HEK293 (cell line): ENCODE measurements at regions not wholly inside any gene's neighbourhood (a gene's known extent, or its start where the extent isn't known, plus 50 kb on each side); places are given as distances from the start of the nearest gene placed in this dataset.

Source experiments
- CTCF ChIA-PET: fragments of 350-600 bp; formaldehyde crosslinking; extraction: SDS; loops from one replicate; lab custom pipeline; 2021; ENCODE audit warnings: antibody characterized with exemption; lab: Yijun Ruan, JAX
- POLR2A ChIA-PET: fragments of 300-600 bp; formaldehyde crosslinking; extraction: SDS; loops from one replicate; lab custom pipeline; 2020; ENCODE audit warnings: antibody characterized with exemption, inconsistent platforms; lab: Yijun Ruan, JAX
- H3K27ac ChIP-seq: fragments of 200-500 bp; sonication (Bioruptor generic); 2 replicates; pipeline ENCODE4 v1.5.1; 2014; ENCODE audit warnings: low read depth, low read length, control low read depth, inconsistent platforms; ENCODE audit errors: extremely low read depth
- H3K36me3 ChIP-seq, 2 experiments: fragments of 200-500 bp in 1 of 2; sonication (Bioruptor generic) in 1 of 2; 1 replicate in 1 of 2; 2 replicates in 1 of 2; pipeline ENCODE4 v1.5.1; 2014 to 2017; ENCODE audit warnings: inconsistent platforms in 2 of 2, low read length in 2 of 2; ENCODE audit not compliant: control insufficient read depth in 2 of 2, insufficient read depth in 1 of 2
- H3K4me1 ChIP-seq: fragments of 200-500 bp; sonication (Bioruptor generic); 2 replicates; pipeline ENCODE4 v1.5.1; 2014; ENCODE audit warnings: mild to moderate bottlenecking, low read length, inconsistent platforms; ENCODE audit not compliant: control insufficient read depth, insufficient read depth
- H3K4me3 ChIP-seq: 2 replicates; pipeline ENCODE4 v1.5.1; 2011; ENCODE audit warnings: low read depth, mild to moderate bottlenecking, control low read depth, low read length, moderate library complexity
- H3K9me3 ChIP-seq: fragments of 200-500 bp; sonication (Bioruptor generic); 2 replicates; pipeline ENCODE4 v1.5.1; 2014; ENCODE audit warnings: low read depth, low read length, inconsistent platforms; ENCODE audit not compliant: control insufficient read depth, insufficient read depth
- GLI4 ChIP-seq: fragments of 450-650 bp; formaldehyde crosslinking; IDR thresholded peaks from 2 replicates; pipeline ENCODE4 v1.5.1; 2016; ENCODE audit warnings: missing biosample characterization, missing genetic modification characterization
- KLF10 ChIP-seq: fragments of 450-650 bp; IDR thresholded peaks from 2 replicates; pipeline ENCODE4 v1.5.1; 2018; ENCODE audit warnings: missing biosample characterization, mild to moderate bottlenecking, missing genetic modification characterization
- KLF9 ChIP-seq: fragments of 450-650 bp; formaldehyde crosslinking; IDR thresholded peaks from 2 replicates; pipeline ENCODE4 v1.5.1; 2016; ENCODE audit warnings: missing biosample characterization, missing genetic modification characterization, low read depth
- MEIS1 ChIP-seq: sonication (generic); formaldehyde crosslinking; IDR thresholded peaks from 2 replicates; pipeline ENCODE4 v1.8.1; 2022; ENCODE audit warnings: missing genetic modification reagents, mild to moderate bottlenecking, borderline replicate concordance
- OSR2 ChIP-seq: fragments of 450-650 bp; formaldehyde crosslinking; IDR thresholded peaks from 2 replicates; pipeline ENCODE4 v1.5.1; 2016; ENCODE audit warnings: missing biosample characterization, missing genetic modification characterization
- WT1 ChIP-seq: fragments of 450-650 bp; formaldehyde crosslinking; IDR thresholded peaks from 2 replicates; pipeline ENCODE4 v1.5.1; 2016; ENCODE audit warnings: missing biosample characterization, missing genetic modification characterization
- ZNF16 ChIP-seq: fragments of 450-650 bp; formaldehyde crosslinking; IDR thresholded peaks from 2 replicates; pipeline ENCODE4 v1.5.1; 2016; ENCODE audit warnings: low read depth, missing biosample characterization, missing genetic modification characterization
- ZNF169 ChIP-seq: fragments of 450-650 bp; formaldehyde crosslinking; IDR thresholded peaks from 2 replicates; pipeline ENCODE4 v1.5.1; 2016; ENCODE audit warnings: missing biosample characterization, missing genetic modification characterization
- ZNF239 ChIP-seq: fragments of 450-650 bp; formaldehyde crosslinking; IDR thresholded peaks from 2 replicates; pipeline ENCODE4 v1.5.1; 2016; ENCODE audit warnings: missing biosample characterization, missing genetic modification characterization
- ZNF354C ChIP-seq: fragments of 450-650 bp; formaldehyde crosslinking; IDR thresholded peaks from 2 replicates; pipeline ENCODE4 v1.5.1; 2016; ENCODE audit warnings: missing biosample characterization, missing genetic modification characterization, low read depth, borderline replicate concordance
- ZNF366 ChIP-seq: fragments of 450-650 bp; formaldehyde crosslinking; conservative IDR thresholded peaks from 2 replicates; pipeline ENCODE4 v1.5.1; 2016; ENCODE audit warnings: missing biosample characterization, missing genetic modification characterization
- ZNF394 ChIP-seq: fragments of 450-650 bp; formaldehyde crosslinking; IDR thresholded peaks from 2 replicates; pipeline ENCODE4 v1.5.1; 2016; ENCODE audit warnings: missing biosample characterization, missing genetic modification characterization, mild to moderate bottlenecking, moderate library complexity, borderline replicate concordance
- ZNF423 ChIP-seq: fragments of 450-650 bp; formaldehyde crosslinking; IDR thresholded peaks from 2 replicates; pipeline ENCODE4 v1.5.1; 2016; ENCODE audit warnings: missing biosample characterization, missing genetic modification characterization
- ZNF530 ChIP-seq: fragments of 450-650 bp; formaldehyde crosslinking; IDR thresholded peaks from 2 replicates; pipeline ENCODE4 v1.5.1; 2016; ENCODE audit warnings: low read depth, missing biosample characterization, missing genetic modification characterization
- ZNF664 ChIP-seq: fragments of 450-650 bp; formaldehyde crosslinking; IDR thresholded peaks from 2 replicates; pipeline ENCODE4 v1.5.1; 2016; ENCODE audit warnings: missing biosample characterization, missing genetic modification characterization
- ZNF670 ChIP-seq: fragments of 450-650 bp; formaldehyde crosslinking; IDR thresholded peaks from 2 replicates; pipeline ENCODE4 v1.5.1; 2016; ENCODE audit warnings: missing biosample characterization, missing genetic modification characterization, low read depth
- ZNF707 ChIP-seq: fragments of 450-650 bp; formaldehyde crosslinking; IDR thresholded peaks from 2 replicates; pipeline ENCODE4 v1.5.1; 2016; ENCODE audit warnings: missing biosample characterization, missing genetic modification characterization
- ZNF768 ChIP-seq: fragments of 450-650 bp; formaldehyde crosslinking; IDR thresholded peaks from 2 replicates; pipeline ENCODE4 v1.5.1; 2018; ENCODE audit warnings: missing biosample characterization, mild to moderate bottlenecking, missing genetic modification characterization
- ZNF837 ChIP-seq: fragments of 450-650 bp; formaldehyde crosslinking; IDR thresholded peaks from 2 replicates; pipeline ENCODE4 v1.5.1; 2016; ENCODE audit warnings: missing biosample characterization, missing genetic modification characterization
- ZNF843 ChIP-seq: fragments of 450-650 bp; formaldehyde crosslinking; IDR thresholded peaks from 2 replicates; pipeline ENCODE4 v1.5.1; 2016; ENCODE audit warnings: missing biosample characterization, missing genetic modification characterization
- ZSCAN30 ChIP-seq: fragments of 450-650 bp; IDR thresholded peaks from 2 replicates; pipeline ENCODE4 v1.5.1; 2018; ENCODE audit warnings: missing biosample characterization, mild to moderate bottlenecking, missing genetic modification characterization, moderate library complexity
- TF ChIP-seq, protein P1 (sequence below): fragments of 450-650 bp; formaldehyde crosslinking; IDR thresholded peaks from 2 replicates; pipeline ENCODE4 v1.5.1; 2016; ENCODE audit warnings: missing biosample characterization, missing genetic modification characterization
- TF ChIP-seq, protein P2 (sequence below): fragments of 450-650 bp; IDR thresholded peaks from 2 replicates; pipeline ENCODE4 v1.5.1; 2018; ENCODE audit warnings: missing biosample characterization, mild to moderate bottlenecking, missing genetic modification characterization

DNA sequence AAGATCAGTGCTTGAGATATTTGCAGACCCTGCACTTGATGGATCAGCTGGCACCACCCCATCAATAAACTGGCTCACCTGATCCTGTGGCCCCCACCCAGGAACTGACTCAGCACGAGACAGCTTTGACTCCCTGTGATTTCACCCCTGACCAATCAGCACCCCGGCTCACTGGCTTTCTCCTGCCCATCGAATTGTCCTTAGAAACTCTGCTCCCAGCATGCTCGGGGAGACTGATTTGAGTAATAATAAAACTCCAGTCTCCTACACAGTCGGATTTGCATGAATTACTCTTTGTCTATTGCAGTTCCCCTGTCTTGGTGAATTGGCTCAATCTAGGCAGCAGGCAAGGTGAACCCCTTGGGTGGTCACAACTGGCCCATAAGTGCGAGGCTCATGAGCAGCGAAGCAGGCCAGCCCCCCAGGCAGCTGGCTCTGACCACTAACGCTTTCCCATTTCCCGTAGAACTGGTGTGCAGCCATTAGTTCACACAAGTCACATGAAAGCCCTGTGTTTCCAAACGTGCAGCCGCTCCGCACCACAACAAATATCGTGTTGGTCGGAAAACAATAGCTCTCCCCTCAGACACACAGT, 79.6 kb downstream of the RSPH3 start:
- POLR2A ChIA-PET, result no interaction called here
- H3K27ac ChIP-seq, result no peak overlapping the region
- no peaks in the 10 kb centered on the region for H3K9me3 ChIP-seq
- peaks cover 2% of the 10 kb centered on the region for H3K4me1 ChIP-seq
- H3K36me3 ChIP-seq, result no peaks in the 10 kb centered on the region
- CTCF ChIA-PET, result no interaction called here
- no peak overlapping the region for H3K4me3 ChIP-seq
- TF ChIP-seq KLF9 (tag by site-specific recombination), result no peak
- no peak for TF ChIP-seq ZNF664
- TF ChIP-seq ZSCAN30, result no peak
- no peak for TF ChIP-seq MEIS1 (CRISPR knock-in tag)
- TF ChIP-seq ZNF16 (tag by site-specific recombination), result no peak
- TF ChIP-seq, all 188 proteins: peak for 0

DNA sequence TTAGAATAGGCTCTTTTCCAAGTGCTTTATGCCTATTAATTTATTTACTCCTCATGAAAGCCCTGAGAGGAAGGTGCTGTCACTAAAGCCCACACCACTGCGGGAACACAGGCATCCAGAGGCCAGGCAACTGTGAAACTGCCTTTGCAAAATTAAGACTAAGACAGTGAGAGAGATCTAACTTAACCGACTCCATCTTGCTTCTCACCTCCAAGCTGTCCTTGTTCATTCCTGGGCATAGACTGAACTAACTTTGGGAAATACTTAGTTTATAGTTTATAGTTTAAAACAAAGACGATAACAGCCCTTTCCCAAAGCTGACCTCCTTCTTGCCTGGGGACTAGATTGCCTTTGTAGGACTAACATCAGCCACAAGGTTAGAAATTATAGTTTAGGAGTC, 80.1 kb downstream of the RSPH3 start:
- ChIA-PET POLR2A (interaction anchor here (1.5 kb wide), 1 partner anchor 50 kb away, joined by 8 read pairs; no protein-coding TSS in a partner anchor), CTCF (no interaction called here)
- TF ChIP-seq OSR2 (tag by site-specific recombination) (no peak), ZNF837 (tag by site-specific recombination) (no peak), KLF10 (tag by site-specific recombination) (no peak), ZNF169 (tag by site-specific recombination) (no peak), WT1 (no peak), ZNF707 (tag by site-specific recombination) (no peak), ZNF394 (no peak), ZNF366 (no peak), ZNF239 (tag by site-specific recombination) (no peak), ZNF664 (no peak), ZNF354C (no peak), ZNF423 (no peak), ZNF768 (tag by site-specific recombination) (no peak), ZNF843 (no peak), GLI4 (tag by site-specific recombination) (no peak)
- TF ChIP-seq, protein P1, sequence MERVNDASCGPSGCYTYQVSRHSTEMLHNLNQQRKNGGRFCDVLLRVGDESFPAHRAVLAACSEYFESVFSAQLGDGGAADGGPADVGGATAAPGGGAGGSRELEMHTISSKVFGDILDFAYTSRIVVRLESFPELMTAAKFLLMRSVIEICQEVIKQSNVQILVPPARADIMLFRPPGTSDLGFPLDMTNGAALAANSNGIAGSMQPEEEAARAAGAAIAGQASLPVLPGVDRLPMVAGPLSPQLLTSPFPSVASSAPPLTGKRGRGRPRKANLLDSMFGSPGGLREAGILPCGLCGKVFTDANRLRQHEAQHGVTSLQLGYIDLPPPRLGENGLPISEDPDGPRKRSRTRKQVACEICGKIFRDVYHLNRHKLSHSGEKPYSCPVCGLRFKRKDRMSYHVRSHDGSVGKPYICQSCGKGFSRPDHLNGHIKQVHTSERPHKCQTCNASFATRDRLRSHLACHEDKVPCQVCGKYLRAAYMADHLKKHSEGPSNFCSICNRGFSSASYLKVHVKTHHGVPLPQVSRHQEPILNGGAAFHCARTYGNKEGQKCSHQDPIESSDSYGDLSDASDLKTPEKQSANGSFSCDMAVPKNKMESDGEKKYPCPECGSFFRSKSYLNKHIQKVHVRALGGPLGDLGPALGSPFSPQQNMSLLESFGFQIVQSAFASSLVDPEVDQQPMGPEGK (tag by site-specific recombination), result no peak
- TF ChIP-seq, protein P2, sequence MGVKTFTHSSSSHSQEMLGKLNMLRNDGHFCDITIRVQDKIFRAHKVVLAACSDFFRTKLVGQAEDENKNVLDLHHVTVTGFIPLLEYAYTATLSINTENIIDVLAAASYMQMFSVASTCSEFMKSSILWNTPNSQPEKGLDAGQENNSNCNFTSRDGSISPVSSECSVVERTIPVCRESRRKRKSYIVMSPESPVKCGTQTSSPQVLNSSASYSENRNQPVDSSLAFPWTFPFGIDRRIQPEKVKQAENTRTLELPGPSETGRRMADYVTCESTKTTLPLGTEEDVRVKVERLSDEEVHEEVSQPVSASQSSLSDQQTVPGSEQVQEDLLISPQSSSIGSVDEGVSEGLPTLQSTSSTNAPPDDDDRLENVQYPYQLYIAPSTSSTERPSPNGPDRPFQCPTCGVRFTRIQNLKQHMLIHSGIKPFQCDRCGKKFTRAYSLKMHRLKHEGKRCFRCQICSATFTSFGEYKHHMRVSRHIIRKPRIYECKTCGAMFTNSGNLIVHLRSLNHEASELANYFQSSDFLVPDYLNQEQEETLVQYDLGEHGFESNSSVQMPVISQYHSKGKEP (tag by site-specific recombination), result no peak

DNA sequence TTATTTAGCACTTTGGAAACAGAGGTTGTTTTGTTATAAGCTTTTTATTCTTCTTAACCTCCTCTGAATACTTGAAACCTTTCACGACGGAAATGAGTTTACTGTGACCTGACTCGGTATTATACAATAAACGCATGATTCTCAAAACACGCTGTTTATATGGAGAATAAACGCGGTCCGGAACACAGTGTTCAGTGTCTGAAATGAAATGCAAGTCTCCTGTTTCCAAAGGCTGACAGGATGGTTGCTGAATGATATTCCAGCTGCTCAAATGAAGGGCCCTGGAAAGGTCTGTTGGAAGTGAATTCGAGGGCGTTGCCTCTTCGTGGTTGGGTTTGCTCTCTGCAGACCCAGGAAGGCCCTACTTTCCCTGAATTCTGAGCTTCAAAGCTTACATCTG, 83.4 kb downstream of the RSPH3 start:
- H3K27ac ChIP-seq, result no peak overlapping the region
- ChIA-PET CTCF (interaction anchor here (0.5 kb wide), 1 partner anchor 23 kb away, joined by 3 read pairs; no protein-coding TSS in a partner anchor), POLR2A (no interaction called here)
- no peak for TF ChIP-seq ZNF530 (tag by site-specific recombination)
- no peak for TF ChIP-seq ZNF670 (tag by site-specific recombination)
- no peaks in the 10 kb centered on the region for H3K36me3 ChIP-seq
- no peak overlapping the region for H3K4me3 ChIP-seq
- H3K9me3 ChIP-seq, result no peaks in the 10 kb centered on the region
- H3K4me1 ChIP-seq, result peaks cover 2% of the 10 kb centered on the region

More for the DNA sequence above, 80.1 kb downstream of the RSPH3 start:
- Histone ChIP-seq H3K36me3 (no peaks in the 10 kb centered on the region), H3K27ac (no peak overlapping the region), H3K4me1 (peaks cover 2% of the 10 kb centered on the region), H3K9me3 (no peaks in the 10 kb centered on the region), H3K4me3 (no peak overlapping the region)
